NCI-H748 treated with DMSO at 0.1 percent for 48 hours (cell line): ENCODE measurements at regions not wholly inside any gene's neighbourhood (a gene's known extent, or its start where the extent isn't known, plus 50 kb on each side); places are given as distances from the start of the nearest gene placed in this dataset.
"Not testable (repeated sequence)": the region's sequence is repeated elsewhere in the genome, so short reads cannot be mapped to it uniquely, and the experiment has no call there.

Experiments
- DNase-seq: peaks from one replicate; lab custom pipeline; 2025; lab: John Stamatoyannopoulos, UW

DNA sequence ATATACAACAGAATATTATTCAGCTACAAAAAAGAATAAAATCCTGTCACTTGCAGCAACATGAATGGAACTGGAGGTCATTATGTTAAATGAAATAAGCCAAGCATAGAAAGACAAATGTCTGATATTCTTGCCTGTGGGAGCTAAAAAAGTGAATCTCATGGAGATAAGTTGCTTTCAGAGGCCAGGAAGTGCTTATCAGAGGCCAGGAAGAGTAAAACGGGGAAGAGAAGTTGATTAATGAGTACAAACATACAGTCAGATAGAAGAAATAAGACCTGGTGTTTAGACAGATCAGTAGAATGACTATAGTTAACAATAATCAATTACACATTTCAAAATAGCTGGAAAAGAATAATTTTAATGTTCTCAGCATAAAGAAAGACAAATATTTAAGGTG is 54.4 kb upstream of the CPHXL start:
- DNase-seq, result no peak

DNA sequence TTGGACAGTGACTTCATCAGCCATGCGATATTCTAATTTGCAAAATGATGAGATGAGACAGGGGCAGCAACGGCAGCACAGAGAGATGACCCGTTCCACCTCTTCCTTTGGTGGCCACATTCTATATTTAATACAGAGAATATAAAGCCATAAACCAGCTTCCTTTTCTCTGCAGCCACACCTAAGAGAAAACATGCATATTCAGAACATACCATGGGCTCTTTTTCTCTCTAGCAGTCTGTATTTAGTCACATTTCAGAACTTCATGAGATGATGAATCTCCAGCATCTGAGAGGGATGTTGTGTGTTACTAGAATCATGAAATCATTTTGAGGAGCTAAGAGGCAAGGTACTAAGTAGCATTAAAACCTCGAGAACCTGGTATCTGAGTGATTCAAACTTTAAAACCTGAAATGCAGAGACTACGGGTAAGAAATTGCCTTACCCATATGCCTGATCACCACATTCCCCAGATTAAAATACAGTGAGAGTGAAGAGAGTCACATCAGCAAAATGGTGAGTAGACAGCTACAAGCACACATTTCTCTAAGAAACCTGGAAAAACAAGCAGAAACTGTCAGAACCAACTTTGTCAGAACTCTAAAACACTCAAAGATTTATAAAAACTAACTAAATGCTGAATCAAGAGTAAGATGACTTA is 55.5 kb upstream of the CPHXL start:
- no peak for DNase-seq

DNA sequence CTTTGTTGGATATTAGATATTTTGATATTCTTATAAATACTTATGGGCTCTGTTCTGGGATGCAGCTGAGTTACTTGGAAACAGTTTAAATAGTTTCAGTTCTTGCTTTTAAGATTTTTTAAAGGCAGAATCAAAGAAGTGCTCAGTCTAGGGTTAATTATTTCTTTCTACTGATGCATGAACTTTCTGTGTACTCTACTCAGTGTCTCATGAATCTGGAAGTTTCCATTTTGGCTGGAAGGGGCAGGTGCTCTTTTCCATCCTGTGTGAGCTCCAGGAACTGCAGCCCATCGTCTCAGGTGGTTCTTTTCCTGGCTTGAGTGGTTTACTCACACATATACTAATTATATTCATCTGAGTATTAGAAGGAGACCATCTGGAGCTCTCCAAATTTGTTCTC is 61.1 kb upstream of the CPHXL start:
- DNase-seq, result no peak

DNA sequence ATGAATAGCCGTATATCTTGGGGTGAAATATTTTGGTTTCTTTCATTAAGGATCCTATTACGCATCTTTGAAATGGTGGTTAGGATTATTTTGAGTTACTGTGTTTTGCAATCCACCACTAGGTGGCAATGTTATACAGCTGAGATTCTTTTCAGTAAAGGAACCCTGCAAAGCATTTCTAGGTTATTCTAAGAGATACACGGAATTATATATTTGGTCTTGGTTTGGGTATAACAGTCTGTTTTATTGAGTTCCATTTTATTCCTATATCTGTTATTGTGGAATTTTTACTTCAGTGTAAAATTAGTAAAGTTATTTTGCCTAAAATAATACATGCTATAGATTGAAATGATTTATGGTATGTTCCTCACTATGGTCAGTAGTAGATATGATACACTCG is 62.9 kb upstream of the CPHXL start:
- DNase-seq, result peak; percentile 68

DNA sequence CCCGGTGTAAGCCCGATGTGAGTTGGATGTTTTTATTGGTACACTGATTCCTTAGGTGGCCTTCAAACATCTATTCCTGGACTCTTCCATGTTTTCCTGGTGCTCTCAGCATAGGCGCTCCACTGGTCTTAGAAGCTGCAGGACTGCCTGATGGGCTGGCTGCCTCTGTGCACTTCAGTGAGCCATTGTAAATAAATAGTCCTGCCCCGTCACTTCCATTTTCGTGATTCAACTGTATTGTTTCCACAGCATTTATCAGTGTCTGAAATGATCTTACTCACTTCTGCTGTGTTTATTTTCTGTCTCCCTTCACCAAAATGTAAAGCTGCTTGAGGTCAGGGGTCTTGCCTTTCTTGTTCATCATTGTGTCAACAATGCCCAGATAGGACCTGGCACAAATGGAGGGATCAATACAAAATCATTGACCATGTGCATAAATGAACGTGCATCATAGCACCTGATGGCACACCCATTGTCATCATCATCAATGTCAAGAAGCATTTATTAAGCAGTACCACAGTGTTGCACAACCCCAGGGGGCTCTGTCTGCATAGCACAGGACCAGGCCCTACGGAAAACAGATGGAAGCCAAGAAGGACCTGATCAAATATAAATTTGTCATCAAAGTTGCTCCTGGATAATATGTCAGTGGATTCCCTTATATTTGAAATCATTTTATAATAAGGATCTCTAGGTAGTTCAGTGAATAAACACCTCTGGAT is 66.6 kb upstream of the CPHXL start:
- DNase-seq, result peak; percentile 79

- DNase-seq, result no peak
Observed at GRCh38 chr16:75793641-75794040, 67.4 kb upstream of the CPHXL start.

GRCh38 chr16:75794426-75794825 is 68.1 kb upstream of the CPHXL start:
- DNase-seq, result no peak

- DNase-seq, result no peak
Observed at GRCh38 chr16:75798714-75799113, 72.4 kb upstream of the CPHXL start.

DNA sequence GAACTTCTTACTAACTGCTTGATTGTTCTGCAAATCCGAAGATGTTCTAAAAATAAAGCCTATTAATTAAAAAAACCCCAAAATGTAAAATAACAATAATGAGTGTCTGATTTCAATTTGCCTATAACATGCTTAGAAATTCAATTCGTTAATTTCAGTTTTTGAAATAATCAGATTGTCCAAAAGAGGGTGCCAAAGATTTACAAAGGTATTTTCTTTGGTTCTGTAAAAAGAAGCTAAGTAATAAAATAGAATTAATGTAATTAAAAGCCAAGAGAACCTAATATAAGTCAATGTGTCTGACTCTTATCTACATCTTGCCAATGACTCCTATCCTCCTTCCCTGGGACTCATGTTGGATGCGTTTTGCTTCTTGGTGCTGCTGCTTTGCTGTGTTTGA is 75.0 kb upstream of the CPHXL start:
- no peak for DNase-seq

GRCh38 chr16:75803753-75804152 is 77.5 kb upstream of the CPHXL start:
- DNase-seq, result no peak

GRCh38 chr16:75804368-75804767 is 78.1 kb upstream of the CPHXL start:
- no peak for DNase-seq

DNA sequence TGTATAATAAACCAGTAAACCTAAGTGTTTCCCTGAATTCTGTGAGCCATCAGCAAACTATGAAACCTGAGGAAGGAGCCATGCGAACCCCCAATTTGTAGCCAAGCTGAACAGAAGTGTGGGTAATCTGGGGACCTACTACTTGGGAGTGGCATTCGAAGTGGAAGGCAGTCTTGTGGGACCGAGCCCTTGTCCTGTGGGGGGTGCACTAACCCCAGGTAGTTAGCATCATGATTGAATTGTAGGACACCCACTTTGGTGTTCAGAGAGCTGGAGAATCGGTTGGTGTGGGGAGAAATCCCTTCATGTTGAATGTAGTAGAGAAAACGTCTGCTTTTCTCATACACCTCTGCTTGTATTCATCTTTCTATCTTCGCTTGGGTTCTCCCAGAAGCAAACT is 79.7 kb upstream of the CPHXL start:
- no peak for DNase-seq

- DNase-seq, result no peak
Observed at GRCh38 chr16:75806487-75806886, 80.2 kb upstream of the CPHXL start.

DNA sequence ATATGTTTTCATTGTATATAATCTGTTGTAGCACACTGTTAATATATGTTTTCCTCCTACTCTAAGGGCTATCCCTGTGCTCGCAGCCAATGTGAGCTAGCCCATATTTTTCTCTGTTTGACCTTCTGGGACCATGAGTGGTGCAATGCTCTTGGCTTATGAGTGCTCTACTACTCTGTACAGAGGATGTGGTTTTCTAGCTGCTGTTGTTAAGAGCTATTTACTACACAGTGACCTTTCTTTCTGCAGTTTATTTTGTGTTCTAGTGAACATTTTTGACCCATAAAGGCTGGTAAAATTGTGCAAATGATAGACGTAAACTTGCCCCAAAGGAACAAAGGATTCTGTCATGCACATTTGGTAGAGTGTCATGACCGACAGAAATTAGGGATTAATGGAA is 84.1 kb upstream of the CPHXL start:
- DNase-seq, result no peak

DNA sequence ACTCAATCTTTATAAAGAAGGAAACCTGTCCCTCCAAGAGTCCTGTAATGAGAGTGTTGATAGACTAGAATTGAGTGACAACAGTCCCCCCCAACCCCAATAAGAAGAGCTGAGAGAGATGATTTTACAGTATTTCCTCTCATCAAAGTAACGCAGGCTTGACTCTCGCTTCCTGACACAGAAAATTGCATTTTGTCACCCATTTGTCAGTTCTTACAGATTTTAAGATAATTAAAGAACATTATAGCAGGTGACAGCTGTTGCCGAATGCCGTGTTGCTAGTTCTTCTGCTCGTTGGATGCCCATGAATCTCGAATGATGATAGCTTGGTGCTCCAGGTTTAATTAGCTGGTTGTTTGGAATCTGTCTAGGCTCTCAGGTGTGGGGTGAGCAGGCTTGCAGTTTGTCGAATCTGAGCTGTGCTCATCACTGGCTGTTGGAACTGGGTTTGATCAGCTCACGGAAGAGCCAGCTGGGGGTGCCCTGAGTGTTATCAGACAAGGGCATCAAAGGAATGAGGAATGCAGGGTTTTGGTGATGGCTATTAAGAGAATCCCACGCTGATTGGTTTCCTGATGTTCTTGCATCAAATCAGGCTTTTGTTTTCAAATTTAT is 84.8 kb upstream of the CPHXL start:
- DNase-seq, result no peak

DNA sequence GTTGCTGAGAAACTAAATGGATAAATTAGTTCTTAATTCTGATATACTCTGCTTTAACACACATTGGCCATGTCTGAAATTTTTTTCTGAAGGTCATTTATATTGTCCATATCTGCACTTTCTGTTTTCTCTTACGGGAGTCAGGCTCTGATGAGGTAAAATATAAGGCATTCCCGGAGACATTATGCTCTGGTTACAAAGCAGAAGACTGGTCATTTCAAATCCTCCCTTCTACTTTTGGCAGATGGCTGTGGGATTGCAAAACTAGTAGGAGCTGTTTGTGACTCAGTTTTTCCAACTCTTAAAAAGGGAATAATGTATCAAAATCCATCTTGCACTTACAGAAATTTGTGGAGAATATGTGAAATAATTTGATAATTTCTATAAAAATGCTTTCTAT is 92.2 kb upstream of the CPHXL start:
- no peak for DNase-seq

GRCh38 chr16:75820672-75821071 is 94.4 kb upstream of the CPHXL start:
- DNase-seq, result no peak

GRCh38 chr16:75821117-75821516 is 94.8 kb upstream of the CPHXL start:
- DNase-seq, result no peak

GRCh38 chr16:75825750-75826149 is 99.5 kb upstream of the CPHXL start:
- not testable (repeated sequence) for DNase-seq

GRCh38 chr16:75827372-75828038 is 101.2 kb upstream of the CPHXL start:
- not testable (repeated sequence) for DNase-seq

- not testable (repeated sequence) for DNase-seq
Observed at GRCh38 chr16:75833385-75833784, 107.1 kb upstream of the CPHXL start.

DNA sequence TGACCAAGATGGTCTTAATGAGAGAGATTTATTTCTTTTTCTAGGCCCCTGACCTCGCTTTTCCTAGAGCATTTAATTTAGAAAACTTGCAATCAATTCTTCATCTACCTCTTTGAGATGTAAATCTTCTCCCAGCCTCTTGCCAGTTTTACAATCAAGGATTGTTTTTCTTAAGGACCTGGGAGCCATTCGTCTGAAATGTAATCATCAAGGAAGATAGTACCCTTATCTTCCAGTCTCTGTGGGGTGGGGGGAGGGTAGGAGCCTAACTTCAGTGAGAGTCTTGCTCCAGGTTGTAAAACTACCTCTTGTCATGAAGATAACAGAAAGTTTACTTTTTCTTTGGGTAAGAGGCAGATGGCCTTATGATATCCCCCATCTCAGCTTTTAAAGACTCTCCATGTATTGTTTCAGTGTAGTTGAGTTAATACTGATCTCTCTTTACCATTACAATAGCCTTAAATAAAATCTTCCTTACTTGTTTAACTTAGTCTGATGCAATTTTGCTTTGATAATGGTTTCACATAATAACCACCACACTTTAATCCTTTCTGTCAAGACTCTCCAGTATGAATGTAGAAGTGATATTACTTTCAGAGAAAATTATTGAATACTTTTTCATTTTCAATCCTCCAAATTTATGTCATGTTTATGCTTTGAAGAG is 110.2 kb upstream of the CPHXL start:
- DNase-seq, result no peak
